ENCODE measurements at regions not wholly inside any gene's neighbourhood (a gene's known extent, or its start where the extent isn't known, plus 50 kb on each side); places are given as distances from the start of the nearest gene placed in this dataset.

DNA sequence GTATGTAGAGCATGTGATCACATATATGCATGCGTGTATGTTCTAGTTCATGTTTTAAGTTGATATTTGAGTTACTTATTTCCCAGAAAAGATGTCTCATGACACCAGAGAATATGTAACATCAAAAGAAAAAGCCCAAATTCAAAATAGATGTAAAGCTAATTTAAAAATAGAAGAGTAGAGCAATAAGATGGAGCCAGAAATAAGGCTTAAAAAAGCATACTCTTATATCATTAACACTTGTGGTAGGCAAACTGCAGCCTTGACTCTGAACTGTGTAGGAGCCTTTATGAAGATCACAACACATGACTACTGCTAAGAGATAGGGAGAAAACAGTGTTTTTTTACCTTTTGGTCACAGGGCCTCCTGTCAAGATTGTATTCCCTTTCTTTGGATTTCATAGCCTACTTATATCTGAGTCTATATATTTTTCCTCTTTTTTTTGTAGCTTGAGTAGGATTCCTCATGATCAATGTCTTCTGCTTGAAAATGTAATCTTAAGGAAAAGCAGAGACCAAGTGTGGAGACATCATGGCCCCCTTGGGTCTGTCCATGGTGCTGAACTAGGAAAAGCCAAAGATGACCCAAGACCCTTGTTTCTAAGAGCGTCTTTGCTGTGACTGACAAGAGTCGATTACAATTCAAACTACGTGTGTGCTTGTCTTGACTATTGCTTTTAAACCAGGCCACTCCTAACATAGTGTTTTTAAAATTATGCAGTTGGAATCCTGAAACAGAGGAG lies 390.4 kb downstream of the SHISA9 start:
- Mint-ChIP-seq H3K27ac (no peak overlapping the region), H3K4me3 (no peak overlapping the region), H3K27me3 (peaks cover 4% of the 10 kb centered on the region), H3K36me3 (ENCODE audit: low read depth) (no peaks in the 10 kb centered on the region), H3K4me1 (no peaks in the 10 kb centered on the region), H3K9me3 (peaks cover 2% of the 10 kb centered on the region)
- CTCF ChIA-PET, result no interaction called here
- intact Hi-C loops (cut with micrococcal nuclease), result no loop called here
- ATAC-seq (ENCODE audit: low read depth) (no peak), DNase-seq (no peak)
- POLR2A ChIA-PET, result no interaction called here
- TF ChIP-seq, protein P1, sequence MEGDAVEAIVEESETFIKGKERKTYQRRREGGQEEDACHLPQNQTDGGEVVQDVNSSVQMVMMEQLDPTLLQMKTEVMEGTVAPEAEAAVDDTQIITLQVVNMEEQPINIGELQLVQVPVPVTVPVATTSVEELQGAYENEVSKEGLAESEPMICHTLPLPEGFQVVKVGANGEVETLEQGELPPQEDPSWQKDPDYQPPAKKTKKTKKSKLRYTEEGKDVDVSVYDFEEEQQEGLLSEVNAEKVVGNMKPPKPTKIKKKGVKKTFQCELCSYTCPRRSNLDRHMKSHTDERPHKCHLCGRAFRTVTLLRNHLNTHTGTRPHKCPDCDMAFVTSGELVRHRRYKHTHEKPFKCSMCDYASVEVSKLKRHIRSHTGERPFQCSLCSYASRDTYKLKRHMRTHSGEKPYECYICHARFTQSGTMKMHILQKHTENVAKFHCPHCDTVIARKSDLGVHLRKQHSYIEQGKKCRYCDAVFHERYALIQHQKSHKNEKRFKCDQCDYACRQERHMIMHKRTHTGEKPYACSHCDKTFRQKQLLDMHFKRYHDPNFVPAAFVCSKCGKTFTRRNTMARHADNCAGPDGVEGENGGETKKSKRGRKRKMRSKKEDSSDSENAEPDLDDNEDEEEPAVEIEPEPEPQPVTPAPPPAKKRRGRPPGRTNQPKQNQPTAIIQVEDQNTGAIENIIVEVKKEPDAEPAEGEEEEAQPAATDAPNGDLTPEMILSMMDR (IDR thresholded peaks at IDR 0.05), result no peak

DNA sequence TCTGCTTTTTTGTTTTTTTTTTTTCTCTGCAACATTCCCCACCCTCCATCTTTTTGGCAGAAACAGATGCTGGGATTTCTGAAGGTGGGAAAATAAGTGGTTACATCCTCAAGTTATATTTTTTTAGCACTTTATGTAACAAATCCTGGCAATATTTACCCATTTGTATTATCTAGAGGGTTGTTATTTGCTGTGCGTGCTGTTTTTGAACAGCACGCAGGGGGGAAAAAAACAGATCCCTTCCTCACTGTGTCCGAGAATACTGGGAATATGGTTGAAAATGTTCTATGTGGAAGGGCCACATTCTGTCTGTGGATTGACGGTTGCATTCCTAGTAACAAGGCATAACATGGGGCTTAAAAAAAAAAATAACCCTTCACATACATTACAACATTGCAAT lies 394.8 kb downstream of the SHISA9 start:
- CTCF ChIA-PET, result no interaction called here
- Mint-ChIP-seq H3K4me3 (no peak overlapping the region), H3K36me3 (ENCODE audit: low read depth) (no peaks in the 10 kb centered on the region), H3K27me3 (peaks cover 1% of the 10 kb centered on the region), H3K4me1 (no peaks in the 10 kb centered on the region), H3K9me3 (peaks cover 2% of the 10 kb centered on the region), H3K27ac (no peak overlapping the region)
- DNase-seq, result no peak
- intact Hi-C loops (cut with micrococcal nuclease), result no loop called here
- TF ChIP-seq, protein P1 (IDR thresholded peaks at IDR 0.05), result no peak
- POLR2A ChIA-PET, result no interaction called here
- no peak for ATAC-seq (ENCODE audit: low read depth)

DNA sequence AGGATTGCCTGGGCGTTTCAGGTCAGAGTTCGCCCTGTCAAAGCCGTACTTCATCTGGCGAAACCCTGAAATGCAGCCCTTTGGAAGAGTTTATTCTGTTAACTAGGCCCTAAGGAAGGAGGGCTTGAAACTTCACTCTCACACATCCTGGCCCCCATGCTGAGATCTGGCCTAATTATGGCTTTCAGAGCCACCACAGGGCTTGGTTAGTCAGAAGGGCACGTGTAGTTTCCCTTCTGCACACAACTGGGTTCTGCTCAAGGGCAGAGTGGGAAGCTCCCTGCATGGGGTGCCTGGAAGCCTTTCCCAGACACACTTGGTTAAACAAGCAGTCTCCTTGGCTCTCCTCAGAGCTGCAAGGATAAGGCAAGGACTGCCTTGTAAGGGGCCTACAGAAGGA lies 397.3 kb downstream of the SHISA9 start:
- Mint-ChIP-seq H3K27ac (no peak overlapping the region), H3K4me1 (no peaks in the 10 kb centered on the region), H3K27me3 (peaks cover 1% of the 10 kb centered on the region), H3K9me3 (no peaks in the 10 kb centered on the region), H3K36me3 (ENCODE audit: low read depth) (no peaks in the 10 kb centered on the region), H3K4me3 (no peak overlapping the region)
- no peak for DNase-seq
- no peak for ATAC-seq (ENCODE audit: low read depth)
- ChIA-PET CTCF (no interaction called here), POLR2A (no interaction called here)
- TF ChIP-seq, protein P1 (IDR thresholded peaks at IDR 0.05), result no peak
- intact Hi-C loops (cut with micrococcal nuclease), result no loop called here

DNA sequence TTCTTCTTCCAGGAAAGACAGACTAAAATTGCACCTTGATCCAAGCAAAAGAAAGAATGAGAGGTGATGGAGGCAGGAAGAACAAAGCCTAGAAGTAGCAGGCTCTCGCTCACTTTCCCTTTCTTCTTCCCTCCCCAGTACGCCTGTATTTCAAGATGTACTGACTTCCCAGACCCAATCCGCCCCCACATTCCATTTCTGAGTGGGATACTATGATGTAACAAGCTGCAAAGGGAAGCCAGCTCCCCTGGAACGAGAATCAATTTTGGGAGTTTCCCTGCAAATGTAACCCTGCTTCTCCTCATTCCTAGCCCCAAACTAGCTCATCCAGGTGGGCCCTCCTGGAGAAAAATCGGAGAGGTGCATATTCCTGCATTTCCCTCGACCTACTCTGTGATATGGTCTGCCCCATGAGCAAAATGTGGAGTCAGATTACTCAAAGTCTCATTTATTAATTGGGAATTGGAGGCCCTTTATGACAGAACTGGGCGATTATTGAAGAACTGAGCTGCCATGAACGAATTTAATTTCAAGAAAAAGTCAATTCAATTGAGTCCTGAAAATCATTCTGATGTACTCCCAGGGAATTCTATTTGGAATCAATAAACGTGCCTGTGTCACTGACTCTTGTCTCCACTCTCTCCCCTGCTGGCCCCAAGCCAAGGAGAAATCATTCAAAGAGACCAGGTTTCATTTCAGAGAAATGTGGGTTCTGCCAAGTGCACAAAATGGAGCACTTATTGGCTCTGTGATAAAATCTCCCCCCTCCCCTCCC lies 398.9 kb downstream of the SHISA9 start:
- Mint-ChIP-seq H3K9me3 (no peaks in the 10 kb centered on the region), H3K36me3 (ENCODE audit: low read depth) (no peaks in the 10 kb centered on the region), H3K4me3 (no peak overlapping the region), H3K27me3 (peaks cover 1% of the 10 kb centered on the region), H3K4me1 (no peaks in the 10 kb centered on the region), H3K27ac (no peak overlapping the region)
- POLR2A ChIA-PET, result no interaction called here
- TF ChIP-seq, protein P1 (IDR thresholded peaks at IDR 0.05), result no peak
- ATAC-seq (ENCODE audit: low read depth) (no peak), DNase-seq (no peak)
- intact Hi-C loops (cut with micrococcal nuclease), result no loop called here
- CTCF ChIA-PET, result no interaction called here

DNA sequence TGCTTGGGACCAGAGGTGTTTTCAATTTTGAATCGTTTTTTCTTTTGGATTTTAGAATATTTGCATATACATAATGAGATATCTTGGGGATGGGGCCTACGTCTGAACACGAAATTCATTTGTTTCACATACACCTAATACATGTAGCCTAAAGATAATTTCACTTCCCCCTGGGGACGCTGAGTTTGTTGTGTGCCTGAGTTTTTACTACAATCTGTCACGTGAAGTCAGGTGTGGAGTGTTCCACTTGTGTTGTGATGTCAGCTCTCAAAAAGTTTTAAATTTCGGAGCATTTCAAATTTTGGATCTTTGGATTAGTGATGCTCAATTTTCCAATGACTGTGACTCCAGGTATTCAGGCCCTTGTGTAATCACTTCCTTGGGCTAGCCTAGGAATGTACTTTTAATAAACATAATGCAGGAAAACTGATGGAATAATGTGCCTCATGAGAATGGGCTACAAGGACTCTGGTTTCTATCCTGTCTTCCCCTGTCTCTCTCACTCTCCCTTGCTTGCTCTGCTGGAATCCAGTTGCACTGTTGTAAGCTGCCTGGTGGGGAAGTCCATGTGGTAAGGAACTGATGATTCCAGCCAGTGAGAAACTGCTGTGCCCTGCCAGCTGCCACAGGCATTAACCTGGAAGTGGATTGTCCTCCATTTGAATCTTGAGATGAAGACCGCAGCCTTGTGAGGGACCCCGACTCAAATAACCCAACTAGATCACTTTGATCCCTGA lies 403.8 kb downstream of the SHISA9 start:
- H3K9me3 Mint-ChIP-seq, result peaks cover 2% of the 10 kb centered on the region
- peaks cover 3% of the 10 kb centered on the region for H3K27me3 Mint-ChIP-seq
- TF ChIP-seq, protein P1 (IDR thresholded peaks at IDR 0.05), result no peak
- no peak for ATAC-seq (ENCODE audit: low read depth)
- no peak overlapping the region for H3K27ac Mint-ChIP-seq
- no peak overlapping the region for H3K4me3 Mint-ChIP-seq
- H3K36me3 Mint-ChIP-seq (ENCODE audit: low read depth), result no peaks in the 10 kb centered on the region
- intact Hi-C loops (cut with micrococcal nuclease), result no loop called here
- ChIA-PET CTCF (no interaction called here), POLR2A (no interaction called here)
- H3K4me1 Mint-ChIP-seq, result no peaks in the 10 kb centered on the region
- DNase-seq, result no peak

Measured in activated B cell treated with CpG ODN at 0.5 μM for 24 hours (primary cell).